NCI-H1105 (cell line): ENCODE measurements at regions not wholly inside any gene's neighbourhood (a gene's known extent, or its start where the extent isn't known, plus 50 kb on each side); places are given as distances from the start of the nearest gene placed in this dataset.
"Not testable (repeated sequence)": the region's sequence is repeated elsewhere in the genome, so short reads cannot be mapped to it uniquely, and the experiment has no call there.

Source experiments
- DNase-seq: peaks from one replicate; lab custom pipeline; 2025; lab: John Stamatoyannopoulos, UW

DNA sequence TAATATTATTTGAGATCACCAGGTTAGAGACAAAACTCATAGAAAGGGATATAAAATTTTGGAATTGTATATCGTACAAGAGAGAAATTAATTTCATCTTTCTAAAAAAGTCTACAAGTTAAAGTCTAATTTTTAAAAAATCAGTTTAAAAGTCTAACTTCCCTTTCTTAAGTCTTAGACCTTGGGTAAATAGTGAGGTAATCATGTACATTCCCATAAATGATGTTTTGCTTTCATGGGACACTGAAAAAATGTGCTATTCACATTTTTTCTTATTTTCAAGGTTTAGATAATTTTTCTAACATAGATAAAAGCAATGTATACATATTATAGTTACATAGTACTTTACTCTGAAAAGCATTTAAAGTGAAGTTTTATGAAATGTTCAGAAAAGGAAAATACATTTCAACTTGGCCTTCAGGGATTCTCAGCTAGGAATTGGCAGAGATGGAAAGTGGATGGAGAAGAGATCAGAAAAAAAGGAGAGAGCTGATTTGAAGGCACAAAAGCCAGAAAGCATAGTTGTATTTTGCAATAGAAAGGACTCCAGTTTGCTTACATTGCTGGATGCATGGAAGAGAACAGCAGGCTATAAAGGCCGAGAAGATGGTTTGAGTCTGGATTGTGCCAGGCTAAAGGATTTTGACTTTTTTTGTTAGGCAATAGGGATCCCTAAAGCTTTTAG lies 194.0 kb downstream of the CASP12 start:
- no peak for DNase-seq

DNA sequence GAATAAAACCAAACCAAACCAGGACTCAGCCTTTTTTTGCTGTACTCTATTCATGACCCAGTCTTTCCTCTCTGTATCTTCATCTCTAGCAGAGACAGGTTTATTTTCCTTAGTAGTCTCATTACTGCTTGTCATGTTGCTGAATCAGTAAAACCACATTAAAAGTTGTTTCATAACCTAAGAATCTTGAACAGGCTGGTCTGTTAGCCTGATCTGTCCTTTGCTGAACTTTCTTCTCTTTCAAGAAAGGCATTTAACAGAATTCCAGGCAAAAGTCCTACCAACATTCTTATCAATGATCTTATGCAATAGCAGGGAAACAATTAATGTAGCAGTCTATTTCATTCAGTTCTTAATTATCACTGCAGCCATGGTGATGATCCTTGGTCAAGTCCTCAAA lies 197.7 kb downstream of the CASP12 start:
- DNase-seq, result no peak

DNA sequence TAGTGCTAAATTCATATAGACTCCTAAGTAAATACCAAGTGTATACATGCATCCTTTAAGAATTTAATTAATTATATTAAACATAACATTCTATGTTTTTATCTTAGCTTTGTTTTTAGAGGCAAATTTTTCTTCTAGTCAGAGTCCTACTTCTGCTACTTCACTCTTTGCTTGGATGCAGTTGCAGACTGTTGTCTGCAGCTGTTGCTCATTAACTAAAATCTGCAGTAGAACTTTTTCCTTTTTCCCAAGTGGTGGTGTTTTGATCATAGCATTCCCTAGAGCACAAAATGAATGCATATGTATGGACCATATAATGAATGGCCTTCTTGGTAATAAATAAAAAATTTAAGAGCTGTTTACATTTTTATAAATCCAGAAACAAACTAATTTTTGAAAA lies 198.3 kb downstream of the CASP12 start:
- no peak for DNase-seq

DNA sequence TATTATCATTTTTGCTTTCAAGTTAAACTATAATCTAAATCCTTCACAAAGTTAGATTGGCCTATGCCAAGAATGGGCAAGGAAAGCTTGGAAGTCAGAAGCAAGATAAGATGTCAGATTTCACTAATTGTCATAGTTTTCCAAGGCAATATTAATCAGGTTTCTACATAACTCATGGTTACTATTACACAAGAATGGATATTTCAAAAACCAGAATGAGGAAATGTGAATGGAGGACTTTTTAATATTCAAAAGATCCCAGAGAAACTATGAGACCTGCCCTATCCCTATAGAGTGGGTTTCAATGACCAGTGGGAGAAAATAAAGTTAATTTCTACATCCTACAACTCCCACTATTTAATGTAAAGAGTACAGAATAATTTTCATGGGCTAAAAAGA lies 203.2 kb downstream of the CASP12 start:
- DNase-seq, result no peak

DNA sequence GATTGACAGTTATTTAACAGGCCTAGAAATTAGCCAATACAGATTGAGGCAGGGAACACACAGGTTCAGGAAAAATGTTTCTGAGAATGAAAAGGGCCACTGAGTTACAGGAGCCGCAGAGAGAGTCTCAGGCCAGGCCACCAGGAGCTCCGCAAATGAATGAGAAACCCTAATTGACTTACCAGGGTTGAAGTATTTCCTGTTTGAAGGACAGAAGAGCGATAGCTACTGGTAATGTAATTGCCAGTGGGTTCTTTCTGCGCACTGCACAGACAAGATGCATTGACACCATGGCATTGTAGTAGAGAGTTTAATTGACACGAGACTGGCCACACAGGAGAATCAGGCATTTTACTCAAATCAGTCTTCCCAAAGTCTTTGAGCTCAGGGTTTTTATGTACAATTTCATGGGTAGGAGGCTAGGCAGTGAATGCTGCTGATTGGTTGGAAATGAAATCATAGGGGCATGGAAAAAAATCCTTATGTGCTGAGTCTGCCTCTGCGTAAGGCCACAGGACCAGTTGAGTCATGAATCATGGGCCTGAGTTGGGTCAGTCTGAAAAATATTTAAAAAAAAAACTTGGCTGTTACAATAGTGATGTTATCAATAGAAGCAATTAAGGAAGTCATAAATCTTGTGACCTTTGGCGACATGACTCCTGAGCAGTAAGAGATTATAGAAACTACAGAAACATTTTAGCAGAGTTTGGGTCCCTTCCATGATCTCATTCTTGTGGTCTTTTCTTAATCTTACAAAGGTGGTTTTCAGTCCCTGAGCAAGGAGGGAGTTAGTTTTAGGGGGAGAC lies 203.8 kb downstream of the CASP12 start:
- DNase-seq, result no peak

DNA sequence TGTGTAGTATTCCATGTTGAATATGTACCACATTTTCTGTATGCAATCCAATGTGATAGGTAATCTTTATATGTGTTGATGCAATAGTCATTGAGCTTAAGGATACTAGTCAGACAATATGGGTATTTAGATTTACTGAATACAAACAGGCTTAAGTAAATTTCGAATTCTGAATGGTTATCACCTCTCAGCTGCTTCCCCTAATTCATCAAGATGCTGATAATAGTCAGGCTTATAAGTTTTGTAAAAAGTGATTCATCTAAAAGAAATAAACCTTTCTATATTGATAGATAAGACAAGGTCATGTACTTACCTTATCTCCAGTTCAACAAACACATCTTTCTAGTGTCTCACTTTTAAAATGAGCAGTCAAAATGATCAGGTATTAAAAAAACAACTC lies 205.5 kb downstream of the CASP12 start:
- DNase-seq, result no peak

DNA sequence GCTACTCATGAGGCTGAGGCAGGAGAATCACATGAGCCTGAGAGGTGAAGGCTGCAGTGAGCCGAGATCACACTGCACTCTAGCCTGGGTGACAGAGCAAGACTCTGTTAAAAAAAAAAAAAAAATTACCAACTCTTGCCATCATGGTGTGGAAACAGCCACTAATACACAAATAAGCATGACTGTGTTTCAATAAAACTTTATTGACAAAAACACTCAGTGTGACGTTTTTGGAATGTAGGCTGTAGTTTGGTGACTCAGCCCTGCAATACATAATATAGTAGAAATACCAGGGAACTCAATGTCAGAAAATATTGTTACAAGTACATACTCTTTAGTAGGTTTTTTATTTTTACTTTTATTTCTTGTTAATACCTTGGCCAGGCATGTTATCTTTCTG lies 207.1 kb downstream of the CASP12 start:
- no peak for DNase-seq

DNA sequence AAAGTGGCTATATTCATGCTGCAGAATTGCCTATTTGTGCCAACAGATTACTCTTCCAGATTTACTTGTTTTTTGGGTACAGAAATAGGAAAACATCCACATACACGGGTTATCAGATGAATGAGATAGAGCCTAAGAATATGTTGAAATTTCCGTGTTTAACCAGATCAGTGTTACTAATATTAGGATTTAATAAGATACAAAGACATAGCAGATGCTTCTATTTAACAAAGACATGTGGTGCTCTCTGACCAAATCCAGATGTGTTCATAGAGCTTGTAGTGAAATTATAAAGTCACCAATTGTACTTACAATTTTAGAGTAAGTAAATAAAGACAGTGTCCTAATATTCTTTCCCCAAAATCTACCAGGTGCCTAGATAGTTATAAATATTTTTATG lies 208.0 kb downstream of the CASP12 start:
- no peak for DNase-seq

DNA sequence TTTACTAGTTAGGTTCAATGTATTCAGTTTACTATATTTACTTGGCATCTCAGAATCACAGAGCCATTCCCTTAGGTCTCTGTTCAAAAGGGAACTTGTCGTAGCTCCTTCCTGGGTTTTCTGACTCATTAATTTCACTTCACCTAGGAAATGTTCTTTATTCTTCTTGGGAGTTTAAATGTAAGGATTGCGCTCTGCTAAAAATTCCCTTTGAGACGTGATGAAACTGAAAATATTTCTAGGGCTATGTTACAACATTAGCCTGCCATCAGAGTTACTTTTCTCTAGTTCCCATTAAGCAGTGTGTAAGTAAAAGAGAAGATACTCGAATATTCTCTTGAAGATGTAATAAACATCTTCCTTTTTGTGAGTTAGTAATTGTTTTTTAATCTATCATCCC lies 209.5 kb downstream of the CASP12 start:
- no peak for DNase-seq

DNA sequence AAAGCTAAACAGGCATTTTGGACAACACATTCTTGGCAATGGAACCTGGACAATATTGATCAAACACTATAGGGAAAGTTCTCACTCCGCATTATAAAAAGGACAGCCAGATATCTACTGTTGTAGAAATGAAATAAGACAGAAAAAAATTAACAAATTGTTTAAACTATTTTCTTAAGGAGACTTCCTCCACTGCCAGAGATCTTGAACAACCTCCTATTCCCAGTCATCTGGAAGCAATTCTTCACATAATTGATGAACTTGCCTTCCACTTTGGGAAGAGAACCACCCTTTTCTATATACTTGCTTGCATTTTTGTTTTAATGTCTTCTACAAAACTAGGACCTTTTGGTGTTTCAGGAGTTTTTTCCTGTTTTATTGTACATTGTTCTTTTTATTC lies 216.1 kb downstream of the CASP12 start:
- no peak for DNase-seq

DNA sequence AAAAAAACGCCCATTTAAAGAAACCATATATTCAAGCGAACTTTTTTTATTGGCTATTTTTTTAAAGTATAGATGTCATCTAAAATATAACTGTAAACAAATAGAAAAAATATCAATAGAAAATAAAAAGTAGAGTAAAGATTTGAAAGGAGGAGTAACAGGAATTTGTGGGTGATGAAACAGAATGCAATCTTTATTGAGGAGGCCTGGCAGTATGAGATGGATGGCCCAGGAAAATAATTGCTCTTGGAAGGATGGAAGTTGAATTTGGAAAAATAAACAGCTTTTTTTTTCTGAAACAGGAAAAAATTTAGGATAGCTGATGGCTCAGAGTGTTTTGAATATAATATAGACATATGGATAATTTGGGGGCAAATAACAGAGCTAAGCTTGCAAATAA lies 219.0 kb downstream of the CASP12 start:
- DNase-seq, result no peak

DNA sequence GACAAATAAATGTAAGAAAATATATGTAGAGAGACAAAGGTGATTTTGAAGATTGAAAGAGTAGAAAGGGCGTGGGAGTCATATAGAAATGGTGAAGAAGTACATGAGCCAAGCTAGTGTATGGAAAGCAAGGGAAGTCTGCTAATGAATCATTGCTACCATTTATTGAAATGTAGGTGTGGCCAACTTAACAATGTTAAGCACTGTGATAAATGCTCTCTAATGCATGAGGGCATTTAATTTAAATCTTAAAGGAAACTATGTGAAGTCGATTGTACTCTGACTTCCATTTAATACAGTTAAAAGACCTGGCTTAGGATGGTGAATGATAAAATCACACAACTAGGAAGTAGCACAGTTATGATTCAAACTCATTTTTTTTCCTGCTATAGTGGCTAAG lies 219.9 kb downstream of the CASP12 start:
- DNase-seq, result no peak

DNA sequence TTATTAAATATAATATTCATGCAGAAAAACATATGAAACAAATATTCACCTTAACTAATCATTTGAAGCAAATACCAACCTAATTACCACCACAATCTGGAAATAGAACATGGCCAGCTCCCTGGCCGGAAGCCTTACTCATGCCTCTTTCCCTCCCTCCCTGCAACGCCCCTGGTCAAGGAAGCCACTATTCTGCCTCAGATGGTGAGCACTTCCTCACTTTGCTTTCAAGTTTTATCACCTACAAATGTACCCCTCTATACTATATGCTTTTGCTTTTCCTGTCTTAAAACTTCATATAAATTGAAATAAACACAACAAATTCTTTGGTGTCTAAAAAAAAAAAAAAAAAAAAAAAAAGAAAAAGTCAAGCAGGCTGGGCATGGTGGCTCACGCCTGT lies 221.2 kb downstream of the CASP12 start:
- not testable (repeated sequence) for DNase-seq

DNA sequence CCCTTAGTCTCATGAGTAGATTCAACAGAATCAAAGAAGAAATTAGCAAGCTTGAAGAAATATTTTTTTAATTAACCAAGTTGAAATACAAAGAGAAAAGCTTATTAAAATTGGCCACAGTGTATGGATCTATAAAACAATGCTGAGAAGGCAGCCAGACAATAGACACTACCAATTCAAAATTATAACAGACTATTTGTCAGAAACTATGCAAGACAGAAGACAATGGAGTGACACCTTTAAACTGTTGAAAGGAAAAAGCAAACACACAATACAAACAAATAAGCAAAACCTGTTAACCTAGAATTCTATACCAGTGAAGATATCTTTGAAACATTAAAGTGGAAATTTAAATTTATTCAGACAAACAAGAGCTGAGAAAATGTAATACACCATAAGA lies 225.4 kb downstream of the CASP12 start:
- DNase-seq, result no peak

DNA sequence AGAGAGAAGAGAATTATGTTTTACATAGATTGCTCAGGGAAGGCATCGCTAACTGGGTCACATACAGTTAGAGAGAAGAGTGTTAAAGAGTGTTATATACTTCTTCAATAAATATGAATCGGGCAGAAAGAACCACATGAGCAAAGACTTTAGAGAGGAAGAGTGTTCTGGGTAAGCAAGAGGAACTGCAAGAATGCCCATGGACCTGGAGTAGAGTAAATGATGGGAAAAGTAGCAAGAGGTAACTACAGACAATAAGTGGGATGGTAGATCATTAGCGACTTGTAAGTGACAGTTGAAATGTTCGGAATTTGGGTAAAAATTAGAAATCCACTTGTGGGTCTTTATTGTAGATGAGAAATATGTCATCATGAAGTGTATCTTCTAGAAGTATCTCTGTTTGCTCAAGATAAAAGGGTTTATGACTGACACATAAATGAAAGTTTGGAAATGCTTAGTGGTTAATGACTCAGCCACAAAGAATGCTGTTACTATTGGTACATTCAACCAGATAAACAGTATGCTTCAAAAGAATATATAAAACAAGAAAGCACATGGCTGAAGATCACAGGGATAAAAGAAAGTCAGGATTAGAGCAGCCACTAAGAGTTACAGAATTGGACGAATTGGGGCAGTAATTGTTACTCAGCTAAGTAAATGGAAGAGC lies 229.3 kb downstream of the CASP12 start:
- no peak for DNase-seq

DNA sequence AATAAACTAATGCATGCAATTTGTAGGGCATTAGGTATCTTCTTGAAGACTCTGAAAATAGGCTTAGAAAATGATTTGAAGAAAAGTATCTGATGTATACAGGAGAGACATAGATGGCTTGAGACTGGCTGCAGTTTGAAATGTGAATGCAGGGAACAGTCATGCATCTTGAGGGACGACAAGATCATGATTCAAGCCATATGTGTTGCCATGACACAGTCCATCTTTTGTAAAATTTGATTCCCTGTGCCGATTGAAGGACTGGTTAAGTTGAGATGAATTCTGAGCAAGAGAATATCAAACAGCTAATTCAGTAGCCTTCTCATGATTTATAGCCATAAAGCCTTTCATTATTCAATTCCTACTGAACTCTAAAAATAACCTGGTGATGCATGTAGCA lies 231.6 kb downstream of the CASP12 start:
- no peak for DNase-seq

DNA sequence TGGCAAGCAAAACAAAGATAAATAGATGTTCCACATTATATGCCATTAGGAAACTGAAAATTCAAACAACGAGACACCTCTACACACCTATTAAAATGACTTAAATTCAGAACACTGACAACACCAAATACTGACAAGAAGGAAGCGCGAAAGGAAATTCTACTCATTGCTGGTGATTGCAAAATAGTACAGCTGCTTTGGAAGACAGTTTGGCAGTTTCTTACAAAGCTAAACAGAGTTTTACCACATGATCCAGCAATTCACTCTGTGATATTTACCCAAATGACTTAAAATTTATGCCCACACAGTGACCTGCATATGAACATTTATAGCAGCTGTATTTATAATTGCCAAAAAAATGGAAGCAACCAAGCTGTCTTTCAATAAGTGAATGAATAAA lies 232.6 kb downstream of the CASP12 start:
- no peak for DNase-seq

DNA sequence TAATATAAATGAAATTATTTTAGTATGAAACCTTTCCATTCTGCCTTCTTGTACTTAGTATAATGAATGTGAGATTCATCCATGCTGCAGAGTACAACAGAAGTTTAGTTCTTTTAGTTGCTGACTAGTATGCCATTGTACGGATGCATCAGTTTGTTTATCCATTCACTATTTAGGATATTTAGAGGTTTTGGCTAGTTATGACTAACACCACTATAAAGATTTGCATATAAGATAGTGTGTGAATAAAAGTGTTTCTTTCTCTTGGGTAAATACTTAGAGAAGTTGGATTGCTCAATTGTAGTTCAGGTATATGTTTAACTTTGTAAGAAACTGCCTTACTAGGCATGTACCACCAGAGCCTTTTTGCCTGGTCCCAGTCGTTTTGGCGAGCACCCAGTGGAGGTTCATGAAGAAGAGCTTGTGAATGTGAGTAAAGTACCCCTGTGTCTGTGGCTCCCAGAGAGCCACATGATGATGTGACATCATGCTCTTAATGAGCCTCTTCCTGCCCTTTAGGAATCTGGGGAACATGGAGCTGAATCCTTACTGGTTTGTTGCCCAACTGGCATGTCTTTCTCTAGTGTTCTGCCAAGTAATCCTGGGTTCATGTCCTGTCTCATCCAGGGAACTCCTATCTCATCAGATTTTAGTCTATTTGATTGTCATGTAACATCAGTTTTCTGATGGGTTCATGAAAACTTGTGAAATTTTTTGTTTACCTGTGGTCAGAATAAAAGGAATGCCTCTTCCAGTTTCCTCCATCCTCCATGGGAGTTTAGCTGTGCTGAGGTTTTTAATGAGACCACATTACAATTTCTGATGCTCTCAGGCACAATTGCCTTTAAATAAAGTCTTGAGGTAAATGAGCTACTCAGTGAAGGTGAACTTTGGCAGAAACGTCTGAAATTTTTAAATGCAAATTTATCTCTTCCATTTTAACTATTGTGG lies 234.8 kb downstream of the CASP12 start:
- DNase-seq, result no peak

DNA sequence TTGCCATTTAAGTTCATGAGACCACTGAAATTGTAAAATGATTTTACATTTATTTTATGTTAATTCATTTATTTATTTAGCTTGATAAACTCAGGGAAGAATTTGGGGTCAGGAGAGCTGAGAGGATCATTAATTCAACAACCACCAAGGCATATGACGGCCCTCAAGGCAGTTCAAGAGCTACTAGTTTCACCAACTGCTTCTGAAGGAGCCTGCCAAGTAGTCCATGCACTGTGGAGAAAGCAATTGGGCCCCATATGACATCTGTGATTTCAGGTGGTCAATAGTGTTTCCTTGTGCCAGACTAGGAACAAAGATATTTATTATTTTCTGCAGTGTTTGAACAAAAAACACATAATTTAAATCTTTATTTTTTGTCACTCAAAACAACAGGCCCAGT lies 236.4 kb downstream of the CASP12 start:
- DNase-seq, result no peak

DNA sequence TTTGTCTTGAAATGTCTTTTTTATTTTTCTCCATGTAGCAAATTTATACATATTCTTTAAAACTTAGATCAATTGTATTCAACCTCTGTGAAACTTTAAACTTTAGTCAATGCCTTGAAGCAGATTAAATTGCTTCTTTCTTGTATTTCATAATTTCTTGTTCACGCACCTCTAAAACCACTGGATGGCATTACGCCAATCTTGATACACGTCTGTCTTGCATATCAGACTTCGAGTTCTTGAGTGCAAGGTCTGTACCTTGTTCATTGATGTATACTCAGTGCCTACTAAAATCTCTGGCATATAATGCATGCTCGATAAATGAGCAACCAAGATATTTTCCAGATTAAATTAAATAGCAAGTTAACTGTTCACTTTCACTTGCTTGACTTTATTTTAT lies 236.8 kb downstream of the CASP12 start:
- DNase-seq, result no peak

DNA sequence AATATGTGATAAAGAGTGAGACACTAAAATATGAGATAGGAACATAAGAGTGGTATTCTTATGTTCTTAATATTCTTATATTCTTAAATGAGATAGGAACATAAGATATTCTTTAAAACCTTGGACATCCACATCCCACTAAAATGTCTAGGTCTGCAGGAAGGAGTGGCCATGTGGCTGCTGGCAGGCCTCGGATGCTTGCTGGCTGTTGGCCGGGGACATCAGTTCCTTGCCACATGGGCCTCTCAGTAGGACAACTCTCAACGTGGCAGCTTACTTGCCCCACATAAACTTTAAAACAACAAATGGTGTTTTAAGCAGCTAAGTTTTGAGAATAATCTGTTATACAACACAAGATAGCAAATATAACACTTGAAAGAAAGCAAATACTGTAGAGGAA lies 240.1 kb downstream of the CASP12 start:
- DNase-seq, result no peak

DNA sequence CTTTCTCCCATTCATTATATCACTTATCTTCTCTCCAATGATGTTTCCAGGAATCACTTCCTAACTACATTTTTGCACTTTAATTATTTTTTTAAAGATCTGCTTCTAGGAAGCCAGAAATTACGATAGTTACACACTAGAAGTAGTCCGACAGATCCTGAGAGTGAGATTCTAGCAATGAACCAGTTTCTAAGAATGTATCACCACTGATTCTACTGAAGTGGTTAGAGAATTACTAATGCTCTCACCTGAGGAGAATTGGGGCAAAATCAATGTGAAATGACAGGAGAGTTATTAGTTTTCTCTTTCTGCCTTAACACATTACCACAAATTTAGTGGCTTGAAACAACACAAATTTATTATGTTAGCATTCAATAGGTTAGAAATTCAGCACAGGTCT lies 241.2 kb downstream of the CASP12 start:
- no peak for DNase-seq
